H1 (cell line): ENCODE measurements at regions not wholly inside any gene's neighbourhood (a gene's known extent, or its start where the extent isn't known, plus 50 kb on each side); places are given as distances from the start of the nearest gene placed in this dataset.

Source experiments
- ASH2L ChIP-seq: fragments of 200-600, 300-600 bp; sonication (generic); IDR thresholded peaks from one replicate; pipeline ENCODE4 v1.7.1; 2017; ENCODE audit warnings: low read length
- BCL11A ChIP-seq, 2 experiments: IDR thresholded peaks; one replicate each; pipeline ENCODE4 v1.6.1; 2011; ENCODE audit warnings: low read depth in 2 of 2, low read length in 2 of 2, mild to moderate bottlenecking in 2 of 2
- CTCF ChIP-seq, 3 experiments: IDR thresholded peaks; 1 replicate in 2 of 3; 2 replicates in 1 of 3; pipeline versions ENCODE4 v1.5.1 to v1.6.1; 2011; ENCODE audit warnings: low read length in 3 of 3, mild to moderate bottlenecking in 3 of 3, inconsistent platforms in 2 of 3, low read depth in 1 of 3, moderate library complexity in 1 of 3; ENCODE audit not compliant: insufficient read depth in 1 of 3; ENCODE audit errors: control extremely low read depth in 1 of 3
- E2F6 ChIP-seq: IDR thresholded peaks from 2 replicates; pipeline ENCODE4 v1.6.1; 2012; ENCODE audit warnings: inconsistent platforms
- JUN ChIP-seq: IDR thresholded peaks from 2 replicates; pipeline ENCODE4 v1.6.1; 2011; ENCODE audit warnings: low read depth, mild to moderate bottlenecking, improper control_type of control experiment, low read length
- KDM5A ChIP-seq: fragments of 200-600 bp; IDR thresholded peaks from 2 replicates; pipeline ENCODE4 v1.7.1; 2012; ENCODE audit warnings: mild to moderate bottlenecking, low read length, inconsistent platforms, mixed read lengths
- MAFK ChIP-seq: IDR thresholded peaks from 2 replicates; pipeline ENCODE4 v1.6.1; 2012; ENCODE audit warnings: low read depth, mild to moderate bottlenecking, improper control_type of control experiment, low read length
- TAF1 ChIP-seq: IDR thresholded peaks from 2 replicates; pipeline ENCODE4 v1.6.1; 2011; ENCODE audit warnings: mild to moderate bottlenecking, low read depth, low read length

GRCh38 chr5:112480501-112480900 is 61.4 kb upstream of the EPB41L4A start:
- no peak for TF ChIP-seq MAFK
- TF ChIP-seq JUN, result no peak
- TF ChIP-seq E2F6, result no peak
- no peak for TF ChIP-seq CTCF (IDR thresholded peaks at IDR 0.05; ENCODE audit: control extremely low read depth in 1 of 3, insufficient read depth in 1 of 3, low read depth in 1 of 3, low read length in 3 of 3)
- no peak for TF ChIP-seq TAF1
- TF ChIP-seq KDM5A, result no peak
- no peak for TF ChIP-seq BCL11A (IDR thresholded peaks at IDR 0.05; ENCODE audit: low read depth in 2 of 2, low read length in 2 of 2)
- TF ChIP-seq ASH2L, result no peak
